Psoas muscle (tissue), 7 donors: ENCODE measurements at regions not wholly inside any gene's neighbourhood (a gene's known extent, or its start where the extent isn't known, plus 50 kb on each side); places are given as distances from the start of the nearest gene placed in this dataset.
"Not testable (repeated sequence)": the region's sequence is repeated elsewhere in the genome, so short reads cannot be mapped to it uniquely, and the experiment has no call there.

ENCODE experiments used
- ATAC-seq, 4 donors: fragments of 200-7000 bp; cut with Tn5 transposase; one replicate each; pipeline ENCODE4 v1.9.1; 2020; ENCODE audit warnings: moderate library complexity in 3 of 4, mild to moderate bottlenecking in 2 of 4
- DNase-seq, 2 donors: peaks; one replicate each; pipeline ENCODE4 v3.0.0-alpha.2; 2020
- H3K27ac ChIP-seq: fragments of 200-600 bp; one replicate; pipeline ENCODE4 v1.8.0; 2022
- H3K27me3 ChIP-seq, 3 donors: fragments of 200-600 bp in 1 of 3; one replicate each; pipeline versions ENCODE4 v1.6.1 to v1.8.0; 2013 to 2022; ENCODE audit warnings: low read length in 2 of 3, mild to moderate bottlenecking in 2 of 3, moderate library complexity in 1 of 3; ENCODE audit not compliant: insufficient read depth in 3 of 3
- H3K36me3 ChIP-seq, 2 donors: fragments of 200-600 bp in 1 of 2; one replicate each; pipeline versions ENCODE4 v1.6.1 to v1.8.0; 2013 to 2022; ENCODE audit warnings: low read depth in 1 of 2, mild to moderate bottlenecking in 1 of 2, moderate library complexity in 1 of 2; ENCODE audit not compliant: insufficient read depth in 1 of 2
- H3K4me1 ChIP-seq: fragments of 200-600 bp; one replicate; pipeline ENCODE4 v1.8.0; 2022
- H3K4me3 ChIP-seq: fragments of 200-600 bp; one replicate; pipeline ENCODE4 v1.8.0; 2022; ENCODE audit warnings: mild to moderate bottlenecking
- H3K9me3 ChIP-seq: fragments of 200-600 bp; one replicate; pipeline ENCODE4 v1.8.0; 2022
- WGBS, 3 donors: extraction: QIAGEN DNeasy Blood & Tissue Kit; methylation state at CpG; one replicate each; pipeline versions ENCODE4 v1.1.6 to v1.1.7; 2013; 5-methylcytosine and 5-hydroxymethylcytosine counted together
- intact Hi-C, 2 donors: fragments of 100-400 bp; cut with DNase I; formaldehyde crosslinking; loops; one replicate each; pipeline versions ENCODE4 v1.11.0 to v1.14.2; 2022
- TF ChIP-seq, protein P1 (sequence below): fragments of 200-600 bp; IDR thresholded peaks from one replicate; pipeline ENCODE4 v1.8.0; 2022; ENCODE audit warnings: antibody characterized with exemption
- donor health status: healthy with polysubstance abuse.
- donor health status: DM: no; HTN: no; CAD: no; lungs with moderate emphysema.
- donor health status: Bipolar disorder and iron deficiency.
- donor health status: healthy.
- donor health status: DM: yes; HTN: yes; CAD: no.
- donor health status: DM: no; HTN: no; CAD: no.
- donor health status: DM: yes; HTN: yes; CAD: no.

- Histone ChIP-seq H3K27me3 (no peaks in the 10 kb centered on the region), H3K9me3 (no peaks in the 10 kb centered on the region), H3K4me3 (no peak overlapping the region), H3K4me1 (no peaks in the 10 kb centered on the region), H3K36me3 (no peaks in the 10 kb centered on the region), H3K27ac (no peak overlapping the region)
- no peak for DNase-seq
- ATAC-seq, result no peak
- TF ChIP-seq, protein P1, sequence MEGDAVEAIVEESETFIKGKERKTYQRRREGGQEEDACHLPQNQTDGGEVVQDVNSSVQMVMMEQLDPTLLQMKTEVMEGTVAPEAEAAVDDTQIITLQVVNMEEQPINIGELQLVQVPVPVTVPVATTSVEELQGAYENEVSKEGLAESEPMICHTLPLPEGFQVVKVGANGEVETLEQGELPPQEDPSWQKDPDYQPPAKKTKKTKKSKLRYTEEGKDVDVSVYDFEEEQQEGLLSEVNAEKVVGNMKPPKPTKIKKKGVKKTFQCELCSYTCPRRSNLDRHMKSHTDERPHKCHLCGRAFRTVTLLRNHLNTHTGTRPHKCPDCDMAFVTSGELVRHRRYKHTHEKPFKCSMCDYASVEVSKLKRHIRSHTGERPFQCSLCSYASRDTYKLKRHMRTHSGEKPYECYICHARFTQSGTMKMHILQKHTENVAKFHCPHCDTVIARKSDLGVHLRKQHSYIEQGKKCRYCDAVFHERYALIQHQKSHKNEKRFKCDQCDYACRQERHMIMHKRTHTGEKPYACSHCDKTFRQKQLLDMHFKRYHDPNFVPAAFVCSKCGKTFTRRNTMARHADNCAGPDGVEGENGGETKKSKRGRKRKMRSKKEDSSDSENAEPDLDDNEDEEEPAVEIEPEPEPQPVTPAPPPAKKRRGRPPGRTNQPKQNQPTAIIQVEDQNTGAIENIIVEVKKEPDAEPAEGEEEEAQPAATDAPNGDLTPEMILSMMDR, result no peak
- WGBS, 3 donors, result 16 to 22% (median 20%) methylated on average over 2 of the region's 2 CpGs
- intact Hi-C loops, result no loop called here
Observed at GRCh38 chr2:194883711-194884110, 773.3 kb upstream of the SLC39A10 start.

GRCh38 chr2:194870974-194871535, 786.0 kb upstream of the SLC39A10 start:
- Histone ChIP-seq H3K4me3 (no peak overlapping the region), H3K27me3 (no peaks in the 10 kb centered on the region), H3K27ac (no peak overlapping the region), H3K36me3 (no peaks in the 10 kb centered on the region), H3K9me3 (no peaks in the 10 kb centered on the region), H3K4me1 (no peaks in the 10 kb centered on the region)
- ATAC-seq (no peak), DNase-seq (no peak)
- intact Hi-C loops, result no loop called here
- WGBS, 3 donors, result 89% methylated on average over 1 of the region's 1 CpG
- TF ChIP-seq, protein P1, result no peak

DNA sequence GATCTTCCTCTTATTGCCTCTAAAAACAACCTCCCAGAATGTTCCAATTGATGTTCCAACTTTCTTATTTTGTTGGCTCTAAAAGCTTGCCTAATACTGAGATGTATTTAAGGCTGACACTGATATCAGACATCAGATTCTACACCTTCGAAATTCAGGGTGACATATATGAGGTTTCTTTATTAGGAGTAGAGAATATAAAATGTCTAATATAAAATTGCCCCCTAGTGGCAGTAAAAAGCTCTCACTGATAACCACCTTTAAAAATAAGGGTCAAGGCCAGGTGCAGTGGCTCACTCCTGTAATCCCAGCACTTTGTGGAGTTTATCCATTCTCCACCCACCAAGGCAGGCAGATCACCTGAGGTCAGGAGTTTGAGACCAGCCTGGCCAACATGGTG, 789.7 kb upstream of the SLC39A10 start:
- DNase-seq (no peak), ATAC-seq (no peak)
- Histone ChIP-seq H3K36me3 (no peaks in the 10 kb centered on the region), H3K27ac (no peak overlapping the region), H3K9me3 (no peaks in the 10 kb centered on the region), H3K4me1 (no peaks in the 10 kb centered on the region), H3K4me3 (no peak overlapping the region), H3K27me3 (no peaks in the 10 kb centered on the region)
- 40 to 65% (median 49%) methylated on average over 1 of the region's 1 CpG for WGBS, 3 donors
- TF ChIP-seq, protein P1, result no peak
- intact Hi-C loops, result no loop called here

- ATAC-seq, result no peak
Observed at GRCh38 chr2:194854941-194855340, 802.1 kb upstream of the SLC39A10 start.

GRCh38 chr2:194842871-194843270, 814.2 kb upstream of the SLC39A10 start:
- ATAC-seq (no peak), DNase-seq (no peak)
- H3K36me3 ChIP-seq, result no peaks in the 10 kb centered on the region
- TF ChIP-seq, protein P1, result no peak
- no peak overlapping the region for H3K4me3 ChIP-seq
- no peaks in the 10 kb centered on the region for H3K9me3 ChIP-seq
- H3K27me3 ChIP-seq, result no peaks in the 10 kb centered on the region
- H3K27ac ChIP-seq, result no peak overlapping the region
- intact Hi-C loops, result no loop called here
- WGBS, 3 donors, result 69 to 78% (median 74%) methylated on average over 8 of the region's 8 CpGs
- H3K4me1 ChIP-seq, result no peaks in the 10 kb centered on the region

More at GRCh38 chr2:194854941-194855340, 802.1 kb upstream of the SLC39A10 start:
- no peak overlapping the region for H3K27ac ChIP-seq
- 86 to 89% (median 88%) methylated on average over 5 of the region's 5 CpGs for WGBS, 3 donors
- no peaks in the 10 kb centered on the region for H3K36me3 ChIP-seq
- H3K4me1 ChIP-seq, result no peaks in the 10 kb centered on the region
- DNase-seq, result no peak
- intact Hi-C loops, result no loop called here
- TF ChIP-seq, protein P1, result no peak
- no peaks in the 10 kb centered on the region for H3K9me3 ChIP-seq
- no peak overlapping the region for H3K4me3 ChIP-seq
- H3K27me3 ChIP-seq, result no peaks in the 10 kb centered on the region

GRCh38 chr2:194834371-194834770, 822.7 kb upstream of the SLC39A10 start:
- H3K4me1 ChIP-seq, H3K4me3 ChIP-seq, H3K27ac ChIP-seq, H3K9me3 ChIP-seq, intact Hi-C loops, DNase-seq, H3K36me3 ChIP-seq, H3K27me3 ChIP-seq, ATAC-seq: not testable (repeated sequence)
- WGBS, 3 donors, result 79 to 90% (median 89%) methylated on average over 1 to 2 of the region's 2 CpGs
